GM21529 (cell line): ENCODE measurements at regions not wholly inside any gene's neighbourhood (a gene's known extent, or its start where the extent isn't known, plus 50 kb on each side); places are given as distances from the start of the nearest gene placed in this dataset.
"Not testable (repeated sequence)": the region's sequence is repeated elsewhere in the genome, so short reads cannot be mapped to it uniquely, and the experiment has no call there.

ENCODE experiments used
- ATAC-seq: cut with Tn5 transposase; IDR thresholded peaks from one replicate; pipeline ENCODE4 v1.9.1; 2021; ENCODE audit not compliant: unreplicated experiment

GRCh38 chr10:109426987-109427386, 496.3 kb downstream of the XPNPEP1 start:
- no peak for ATAC-seq

- ATAC-seq: no peak
Observed at GRCh38 chr10:109418795-109419194, 504.5 kb downstream of the XPNPEP1 start.

DNA sequence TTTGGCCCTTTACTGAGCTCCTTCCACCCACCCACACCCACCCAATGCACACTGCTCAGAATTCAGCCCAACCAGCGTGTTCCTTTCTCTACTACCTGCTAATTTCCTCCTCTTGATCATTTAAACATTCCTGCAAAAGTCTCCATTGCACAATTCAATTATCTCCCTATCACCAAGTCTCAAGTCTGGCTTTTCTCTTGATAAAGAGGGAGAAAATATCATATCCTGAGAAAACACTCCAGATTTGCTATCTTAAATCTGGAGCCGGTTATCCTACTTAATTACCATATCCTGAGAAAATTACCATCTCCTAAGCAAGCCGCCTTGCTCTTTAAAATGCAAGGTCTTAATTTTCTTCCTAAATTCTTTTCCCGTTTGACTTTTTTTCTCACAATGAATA, 505.5 kb downstream of the XPNPEP1 start:
- ATAC-seq: no peak

DNA sequence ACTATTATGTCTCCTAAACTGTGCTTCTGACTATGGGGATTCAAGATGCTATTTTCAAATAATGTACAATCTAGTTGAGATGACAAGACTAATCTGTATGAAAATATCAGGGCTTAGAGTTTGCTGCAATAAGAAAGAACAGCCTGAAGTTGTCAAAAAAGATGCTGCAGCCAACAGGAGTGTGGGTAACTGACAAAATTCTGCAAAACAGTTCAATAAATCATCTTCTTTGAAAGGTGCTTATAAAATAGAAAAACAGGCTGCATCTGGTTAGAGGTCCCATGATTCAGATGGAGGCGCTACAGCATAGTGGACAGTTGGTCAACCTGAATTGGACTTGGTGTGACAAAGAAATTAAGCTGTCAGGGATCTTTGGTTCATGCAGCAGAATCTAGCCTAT, 511.0 kb downstream of the XPNPEP1 start:
- ATAC-seq: no peak

- no peak for ATAC-seq
Observed at GRCh38 chr10:109411917-109412316, 511.4 kb downstream of the XPNPEP1 start.

- ATAC-seq: no peak
Observed at GRCh38 chr10:109405338-109405737, 518.0 kb downstream of the XPNPEP1 start.

DNA sequence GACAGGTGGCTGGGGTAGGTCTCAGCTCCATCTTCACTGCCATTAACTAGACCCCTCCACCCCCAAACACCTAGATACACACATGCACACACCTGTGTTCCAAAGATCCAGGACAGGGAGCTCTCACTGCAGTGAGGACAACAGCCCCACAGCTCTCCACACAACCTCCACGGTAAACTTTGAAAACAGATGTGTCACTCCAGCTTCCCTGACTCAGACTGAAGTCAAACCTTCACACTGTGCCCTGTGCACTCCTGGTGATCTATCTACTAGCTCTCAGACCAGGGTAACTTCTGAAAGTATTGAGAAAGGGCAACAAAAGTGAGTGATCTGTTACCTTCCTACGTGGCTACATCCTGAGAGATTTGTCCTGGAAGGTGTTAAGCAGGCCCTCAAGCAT, 519.8 kb downstream of the XPNPEP1 start:
- no peak for ATAC-seq

- ATAC-seq: no peak
Observed at GRCh38 chr10:109393425-109393824, 529.9 kb downstream of the XPNPEP1 start.

DNA sequence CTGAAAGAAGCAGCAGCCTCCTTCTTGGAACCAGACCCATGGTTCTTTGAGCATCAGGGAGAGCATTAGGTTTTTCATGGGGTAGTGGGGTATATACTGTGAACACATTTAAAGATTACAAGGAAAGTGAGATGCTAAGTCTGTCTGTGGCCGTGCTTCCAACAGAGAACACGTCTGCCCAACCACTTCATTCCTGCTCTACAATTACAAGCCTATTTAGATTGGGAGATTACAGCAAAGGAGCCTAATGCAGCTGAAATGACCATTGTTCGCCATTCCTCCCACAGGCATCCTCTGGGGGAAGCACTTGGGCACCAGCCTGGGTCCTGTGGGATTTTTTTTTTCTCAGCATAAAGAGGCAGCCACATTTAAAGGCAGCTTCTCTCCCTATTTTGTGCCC, 536.4 kb downstream of the XPNPEP1 start:
- ATAC-seq: no peak

GRCh38 chr10:109386101-109386500, 537.2 kb downstream of the XPNPEP1 start:
- no peak for ATAC-seq

DNA sequence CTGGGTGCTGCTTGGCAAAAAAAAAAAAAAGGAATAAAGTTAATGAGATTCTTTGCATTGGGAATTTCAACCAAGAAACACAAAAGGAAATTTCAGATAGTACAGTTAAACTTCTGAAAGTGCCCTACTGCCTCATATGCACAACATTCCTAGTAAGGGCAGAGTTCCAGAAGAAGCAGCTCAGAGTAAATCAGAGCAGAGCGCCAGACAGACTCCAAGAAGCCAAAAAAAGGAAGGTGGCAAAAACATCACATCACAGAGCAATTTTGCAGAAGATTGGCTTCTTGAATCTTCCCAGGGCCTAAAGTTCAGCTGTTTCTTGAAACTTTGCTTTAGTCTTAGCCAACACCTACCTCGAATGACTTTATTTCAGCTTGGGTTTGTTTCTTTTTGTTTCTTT, 544.1 kb downstream of the XPNPEP1 start:
- ATAC-seq: no peak

GRCh38 chr10:109374215-109374614, 549.1 kb downstream of the XPNPEP1 start:
- ATAC-seq: no peak

- no peak for ATAC-seq
Observed at GRCh38 chr10:109359316-109359715, 564.0 kb downstream of the XPNPEP1 start.

- ATAC-seq: no peak
Observed at GRCh38 chr10:109358325-109358724, 565.0 kb downstream of the XPNPEP1 start.

- no peak for ATAC-seq
Observed at GRCh38 chr10:109348324-109348723, 575.0 kb downstream of the XPNPEP1 start.

DNA sequence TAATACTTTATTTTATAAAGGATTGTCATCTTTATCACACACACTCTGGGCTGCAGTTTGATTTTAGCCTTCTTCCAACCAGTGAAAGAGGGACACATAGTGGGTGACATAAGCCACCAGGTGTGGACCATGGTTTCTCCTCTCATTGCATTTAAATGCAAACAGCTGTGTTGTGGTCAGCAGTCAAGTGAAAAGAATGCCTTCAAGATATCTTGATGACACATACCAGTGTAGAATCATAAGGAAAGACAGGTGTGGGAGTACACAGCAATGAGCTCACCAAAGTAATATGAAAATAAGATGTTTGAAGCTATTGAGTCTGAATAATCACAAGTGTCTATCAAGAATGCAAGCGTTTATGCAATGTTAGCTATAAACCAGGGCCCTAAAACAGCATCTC, 580.0 kb downstream of the XPNPEP1 start:
- ATAC-seq: no peak

DNA sequence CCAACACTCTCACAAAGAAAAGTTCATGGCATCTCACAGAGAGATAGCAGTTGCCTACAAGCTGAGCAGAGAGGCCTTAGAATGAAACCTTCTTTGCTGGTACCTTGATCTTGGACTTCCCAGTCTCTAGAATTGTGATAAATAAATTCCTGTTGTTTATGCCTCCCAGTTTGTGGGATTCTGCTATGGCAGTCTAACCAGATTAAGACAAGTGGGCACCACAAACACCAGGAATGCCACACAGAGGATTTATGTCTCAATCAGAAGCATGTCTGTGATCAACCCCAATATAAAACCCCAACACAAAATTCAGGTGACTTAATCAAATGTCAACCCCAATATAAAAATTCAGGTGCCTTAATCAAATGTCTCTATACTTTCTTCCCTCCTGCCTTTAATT, 581.3 kb downstream of the XPNPEP1 start:
- no peak for ATAC-seq

GRCh38 chr10:109328001-109328400, 595.3 kb downstream of the XPNPEP1 start:
- ATAC-seq: no peak

GRCh38 chr10:109327266-109327665, 596.0 kb downstream of the XPNPEP1 start:
- no peak for ATAC-seq

- ATAC-seq: no peak
Observed at GRCh38 chr10:109324721-109325120, 598.6 kb downstream of the XPNPEP1 start.

GRCh38 chr10:109317746-109318366, 605.5 kb downstream of the XPNPEP1 start:
- ATAC-seq: no peak

DNA sequence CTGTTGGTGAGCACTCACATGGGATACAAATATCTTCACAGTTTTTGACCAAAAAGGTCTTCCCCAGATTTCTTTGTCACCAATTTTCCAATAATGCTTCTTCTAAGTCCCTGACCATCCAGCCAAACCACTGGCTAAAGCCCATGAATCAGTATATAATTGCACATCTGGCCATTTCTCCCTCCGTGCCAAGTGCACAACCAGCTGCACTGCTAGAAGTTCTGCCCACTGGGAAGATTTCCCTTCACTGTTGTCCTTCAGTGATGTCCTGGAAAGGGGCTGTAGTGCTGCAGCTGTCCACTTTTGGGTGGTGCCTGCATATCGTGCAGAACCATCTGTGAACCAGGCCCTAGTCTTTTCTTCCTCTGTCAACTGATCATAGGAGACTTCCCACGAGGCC, 609.3 kb downstream of the XPNPEP1 start:
- ATAC-seq: not testable (repeated sequence)

GRCh38 chr10:109312555-109312954, 610.8 kb downstream of the XPNPEP1 start:
- ATAC-seq: not testable (repeated sequence)
